CD4-positive, alpha-beta T cell (primary cell): ENCODE measurements at regions not wholly inside any gene's neighbourhood (a gene's known extent, or its start where the extent isn't known, plus 50 kb on each side); places are given as distances from the start of the nearest gene placed in this dataset.

Experiments
- ATAC-seq: fragments of 200-7000 bp; cut with Tn5 transposase; one replicate; pipeline ENCODE4 v1.10.0; 2022; ENCODE audit warnings: mild to moderate bottlenecking; ENCODE audit not compliant: poor library complexity
- CTCF ChIA-PET: fragments of 350-600 bp; sonication (Branson Sonifier 250); formaldehyde crosslinking; loops from one replicate; lab custom pipeline; 2021; ENCODE audit warnings: antibody characterized with exemption, inconsistent platforms; lab: Charles Lee
- POLR2A ChIA-PET: fragments of 350-600 bp; sonication (Branson Sonifier 250); formaldehyde crosslinking; loops from one replicate; lab custom pipeline; 2021; ENCODE audit warnings: antibody characterized with exemption, inconsistent platforms; lab: Charles Lee
- DNase-seq, 14 experiments: peaks; one replicate each; pipeline ENCODE4 v3.0.0-alpha.2; 2013 to 2020; ENCODE audit warnings: mixed read lengths in 2 of 14
- H3K27ac ChIP-seq, 2 donors: one replicate each; pipeline versions ENCODE4 v1.5.1 to v1.7.0; 2013; ENCODE audit warnings: low read length in 2 of 2, low read depth in 1 of 2, mild to moderate bottlenecking in 1 of 2
- H3K27me3 ChIP-seq, 2 experiments: 1 replicate in 1 of 2; 2 replicates in 1 of 2; pipeline versions ENCODE4 v1.6.1 to v1.7.0; 2013; ENCODE audit warnings: low read length in 2 of 2, control low read depth in 1 of 2, mild to moderate bottlenecking in 1 of 2, moderate library complexity in 1 of 2; ENCODE audit not compliant: insufficient read depth in 2 of 2, control insufficient read depth in 1 of 2
- H3K36me3 ChIP-seq: one replicate; pipeline ENCODE4 v1.6.1; 2013; ENCODE audit warnings: low read length, control low read depth; ENCODE audit not compliant: insufficient read depth
- H3K4me1 ChIP-seq: one replicate; pipeline ENCODE4 v1.6.1; 2013; ENCODE audit warnings: low read length, control low read depth; ENCODE audit not compliant: insufficient read depth
- H3K4me3 ChIP-seq: one replicate; pipeline ENCODE4 v1.5.1; 2013; ENCODE audit warnings: mild to moderate bottlenecking, low read length, moderate library complexity
- H3K9me3 ChIP-seq, 2 experiments: 1 replicate in 1 of 2; 2 replicates in 1 of 2; pipeline versions ENCODE4 v1.6.1 to v1.7.0; 2013; ENCODE audit warnings: low read length in 2 of 2, mild to moderate bottlenecking in 2 of 2, control low read depth in 1 of 2, moderate library complexity in 1 of 2; ENCODE audit not compliant: control insufficient read depth in 1 of 2, insufficient read depth in 1 of 2
- H3K27ac Mint-ChIP-seq: one replicate; pipeline ENCODE4 v1.8.0; 2020; ENCODE audit warnings: mixed read lengths
- H3K27me3 Mint-ChIP-seq: one replicate; pipeline ENCODE4 v1.8.0; 2021; ENCODE audit warnings: mixed read lengths
- H3K36me3 Mint-ChIP-seq: one replicate; pipeline ENCODE4 v1.8.0; 2021; ENCODE audit warnings: low read depth, mixed read lengths
- H3K4me1 Mint-ChIP-seq: one replicate; pipeline ENCODE4 v1.8.0; 2021; ENCODE audit warnings: low read depth, mixed read lengths
- H3K4me3 Mint-ChIP-seq: one replicate; pipeline ENCODE4 v1.8.0; 2020; ENCODE audit warnings: mild to moderate bottlenecking, mixed read lengths
- H3K9me3 Mint-ChIP-seq: one replicate; pipeline ENCODE4 v1.8.0; 2020; ENCODE audit warnings: mixed read lengths
- CTCF ChIP-seq: fragments of 200-600 bp; IDR thresholded peaks from one replicate; pipeline ENCODE4 v1.8.0; 2022; ENCODE audit warnings: antibody characterized with exemption, mild to moderate bottlenecking
- intact Hi-C, 2 experiments: fragments of 100-400 bp; cut with DNase I in 1 of 2; cut with micrococcal nuclease in 1 of 2; formaldehyde crosslinking; loops; one replicate each; pipeline versions ENCODE4 v1.15.1 to v1.9.0; 2023 to 2025; cut with DNase I, micrococcal nuclease

GRCh38 chr3:74883222-74883621, 268.8 kb upstream of the CNTN3 start:
- intact Hi-C loops, result no loop called here
- CTCF ChIA-PET, result no interaction called here
- H3K27ac ChIP-seq, result no peak overlapping the region
- peaks cover 0 to 3% of the 10 kb centered on the region in 2 experiments for H3K9me3 ChIP-seq
- H3K27ac Mint-ChIP-seq, result no peak overlapping the region
- H3K4me1 Mint-ChIP-seq, result no peaks in the 10 kb centered on the region
- H3K4me1 ChIP-seq, result no peaks in the 10 kb centered on the region
- H3K4me3 Mint-ChIP-seq, result no peak overlapping the region
- no peak for ATAC-seq
- no peaks in the 10 kb centered on the region for H3K36me3 ChIP-seq
- DNase-seq, result no peak
- POLR2A ChIA-PET, result no interaction called here
- H3K27me3 Mint-ChIP-seq, result no peaks in the 10 kb centered on the region
- TF ChIP-seq CTCF, result no peak
- no peaks in the 10 kb centered on the region for H3K36me3 Mint-ChIP-seq
- H3K4me3 ChIP-seq, result no peak overlapping the region
- no peaks in the 10 kb centered on the region for H3K27me3 ChIP-seq
- peaks cover 5% of the 10 kb centered on the region for H3K9me3 Mint-ChIP-seq

- Histone ChIP-seq H3K9me3 (peaks cover 0 to 9% of the 10 kb centered on the region in 2 experiments), H3K4me1 (no peaks in the 10 kb centered on the region), H3K36me3 (no peaks in the 10 kb centered on the region), H3K27me3 (no peaks in the 10 kb centered on the region), H3K4me3 (no peak overlapping the region), H3K27ac (no peak overlapping the region)
- ATAC-seq (no peak), DNase-seq (no peak)
- Mint-ChIP-seq H3K27me3 (no peaks in the 10 kb centered on the region), H3K36me3 (no peaks in the 10 kb centered on the region), H3K27ac (no peak overlapping the region), H3K4me3 (no peak overlapping the region), H3K9me3 (peaks cover 5% of the 10 kb centered on the region), H3K4me1 (no peaks in the 10 kb centered on the region)
- CTCF ChIA-PET, result no interaction called here
- intact Hi-C loops, result no loop called here
- no peak for TF ChIP-seq CTCF
- POLR2A ChIA-PET, result no interaction called here
Measured at GRCh38 chr3:74880237-74880636, 265.8 kb upstream of the CNTN3 start.

- peaks cover 11% of the 10 kb centered on the region for H3K9me3 Mint-ChIP-seq
- ChIA-PET CTCF (no interaction called here), POLR2A (no interaction called here)
- no peaks in the 10 kb centered on the region for H3K4me1 ChIP-seq
- no peaks in the 10 kb centered on the region for H3K36me3 Mint-ChIP-seq
- no peaks in the 10 kb centered on the region for H3K27me3 Mint-ChIP-seq
- H3K36me3 ChIP-seq, result no peaks in the 10 kb centered on the region
- no peak for TF ChIP-seq CTCF
- no peak overlapping the region for H3K4me3 Mint-ChIP-seq
- no peak overlapping the region for H3K27ac Mint-ChIP-seq
- H3K27me3 ChIP-seq, result no peaks in the 10 kb centered on the region
- DNase-seq (no peak), ATAC-seq (no peak)
- intact Hi-C loops, result no loop called here
- peaks cover 0 to 7% of the 10 kb centered on the region in 2 experiments for H3K9me3 ChIP-seq
- no peaks in the 10 kb centered on the region for H3K4me1 Mint-ChIP-seq
- no peak overlapping the region for H3K27ac ChIP-seq
- no peak overlapping the region for H3K4me3 ChIP-seq
Measured at GRCh38 chr3:74866357-74867030, 252.0 kb upstream of the CNTN3 start.
